T-cell (primary cell): ENCODE measurements at regions not wholly inside any gene's neighbourhood (a gene's known extent, or its start where the extent isn't known, plus 50 kb on each side); places are given as distances from the start of the nearest gene placed in this dataset.

ENCODE experiments used
- ATAC-seq, 4 experiments: fragments of 200-7000 bp in 3 of 4; fragments of 150-1000 bp in 1 of 4; cut with Tn5 transposase; replicated peaks in 1 of 4; 1 replicate in 3 of 4; 2 replicates in 1 of 4; pipeline ENCODE4 v1.10.0; 2021; ENCODE audit warnings: moderate library complexity in 3 of 4, mild to moderate bottlenecking in 2 of 4, moderate number of reproducible peaks in 1 of 4
- CTCF ChIA-PET, 2 donors: fragments of 300-600 bp; sonication (Branson Sonifier 250); formaldehyde crosslinking; loops; one replicate each; lab custom pipeline; 2022; ENCODE audit warnings: antibody characterized with exemption in 2 of 2; lab: Charles Lee
- POLR2A ChIA-PET, 2 donors: fragments of 300-600 bp; sonication (Branson Sonifier 250); formaldehyde crosslinking; loops; one replicate each; lab custom pipeline; 2022; ENCODE audit warnings: antibody characterized with exemption in 2 of 2; lab: Charles Lee
- DNase-seq, 35 experiments: peaks; one replicate each; pipeline versions ENCODE4 v3.0.0 to v3.0.0-alpha.2; 2013 to 2023
- H3K27ac ChIP-seq: one replicate; pipeline ENCODE4 v1.5.1; 2013; ENCODE audit warnings: low read length
- H3K27me3 ChIP-seq, 2 experiments: replicated peaks in 1 of 2; 1 replicate in 1 of 2; 2 replicates in 1 of 2; pipeline versions ENCODE4 v1.6.1 to v1.7.0; 2013; ENCODE audit warnings: low read length in 1 of 2, mixed read lengths in 1 of 2; ENCODE audit not compliant: control insufficient read depth in 2 of 2, insufficient read depth in 2 of 2; ENCODE audit errors: extremely low read depth in 1 of 2
- H3K36me3 ChIP-seq, 2 donors: 1 replicate in 1 of 2; 2 replicates in 1 of 2; pipeline versions ENCODE4 v1.6.1 to v1.7.0; 2013; ENCODE audit warnings: low read length in 1 of 2; ENCODE audit not compliant: control insufficient read depth in 2 of 2, insufficient read depth in 1 of 2; ENCODE audit errors: extremely low read depth in 1 of 2
- H3K4me1 ChIP-seq, 2 experiments: 1 replicate in 1 of 2; 2 replicates in 1 of 2; pipeline versions ENCODE4 v1.6.1 to v1.7.0; 2013; ENCODE audit warnings: low read length in 2 of 2, mixed read lengths in 1 of 2; ENCODE audit not compliant: insufficient read depth in 2 of 2, control insufficient read depth in 1 of 2; ENCODE audit errors: extremely low read depth in 1 of 2
- H3K4me3 ChIP-seq, 2 donors: 1 replicate in 1 of 2; 2 replicates in 1 of 2; pipeline versions ENCODE4 v1.5.1 to v1.7.0; 2013; ENCODE audit warnings: mild to moderate bottlenecking in 2 of 2, low read length in 1 of 2, moderate library complexity in 1 of 2; ENCODE audit not compliant: control insufficient read depth in 1 of 2; ENCODE audit errors: extremely low read depth in 1 of 2
- H3K9me3 ChIP-seq: 2 replicates; pipeline ENCODE4 v1.7.0; 2013
- H3K27ac Mint-ChIP-seq, 2 donors: one replicate each; pipeline ENCODE4 v1.8.0; 2020 to 2021; ENCODE audit warnings: mild to moderate bottlenecking in 2 of 2, mixed read lengths in 2 of 2
- H3K27me3 Mint-ChIP-seq, 2 donors: one replicate each; pipeline ENCODE4 v1.8.0; 2021 to 2022; ENCODE audit warnings: mixed read lengths in 2 of 2
- H3K36me3 Mint-ChIP-seq: one replicate; pipeline ENCODE4 v1.8.0; 2021; ENCODE audit warnings: mixed read lengths
- H3K4me1 Mint-ChIP-seq, 3 donors: one replicate each; pipeline ENCODE4 v1.8.0; 2020 to 2022; ENCODE audit warnings: mixed read lengths in 3 of 3, mild to moderate bottlenecking in 1 of 3
- H3K4me3 Mint-ChIP-seq, 3 donors: one replicate each; pipeline ENCODE4 v1.8.0; 2020 to 2022; ENCODE audit warnings: mild to moderate bottlenecking in 3 of 3, mixed read lengths in 3 of 3, moderate library complexity in 3 of 3
- H3K9me3 Mint-ChIP-seq, 3 donors: one replicate each; pipeline ENCODE4 v1.8.0; 2020 to 2022; ENCODE audit warnings: mixed read lengths in 3 of 3
- WGBS: methylation state at CpG from one replicate; pipeline ENCODE4 v1.1.5; 2013; ENCODE audit warnings: missing lambda C conversion rate; ENCODE audit not compliant: insufficient coverage; 5-methylcytosine and 5-hydroxymethylcytosine counted together

DNA sequence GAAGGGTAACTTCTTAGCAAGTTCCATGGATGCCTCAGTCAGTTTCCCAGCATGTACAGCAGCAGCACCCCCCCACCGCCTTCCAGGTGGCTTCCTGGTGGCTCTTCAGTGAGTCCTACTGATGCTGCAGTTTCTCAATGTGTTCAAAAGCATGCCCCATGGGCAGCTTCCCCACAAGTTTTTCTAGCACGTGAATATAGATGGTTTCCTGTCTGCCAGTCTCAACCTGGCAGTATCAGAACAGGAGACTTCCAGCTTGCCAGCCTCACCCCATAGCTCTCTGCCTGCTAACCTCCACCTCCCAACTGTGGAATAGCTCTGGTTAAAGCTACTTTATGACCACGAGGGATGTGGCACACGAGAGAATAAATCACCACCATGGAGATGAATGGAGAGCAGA is 188.3 kb upstream of the SLCO3A1 start:
- Histone ChIP-seq H3K4me1 (peaks cover 0 to 2% of the 10 kb centered on the region in 2 experiments), H3K4me3 (no peak overlapping the region), H3K27me3 (peaks cover 0 to 13% of the 10 kb centered on the region in 2 experiments), H3K27ac (no peak overlapping the region), H3K36me3 (no peaks in the 10 kb centered on the region), H3K9me3 (no peaks in the 10 kb centered on the region)
- Mint-ChIP-seq H3K27me3 (peaks cover 6 to 8% of the 10 kb centered on the region in 2 donors), H3K4me1 (peaks cover 4 to 9% (median 7%) of the 10 kb centered on the region in 3 donors), H3K36me3 (no peaks in the 10 kb centered on the region), H3K4me3 (no peak overlapping the region), H3K27ac (no peak overlapping the region), H3K9me3 (no peaks in the 10 kb centered on the region)
- DNase-seq, result no peak
- CTCF ChIA-PET, result no interaction called here
- 56% methylated on average over 1 of the region's 4 CpGs for WGBS
- peak in 1 of 4 experiments; percentile 45 for ATAC-seq
- POLR2A ChIA-PET, result interaction anchor here in 1 of 2 donors (0.5 kb wide), 1 partner anchor 241 kb away, joined by 4 read pairs; no protein-coding TSS in a partner anchor

DNA sequence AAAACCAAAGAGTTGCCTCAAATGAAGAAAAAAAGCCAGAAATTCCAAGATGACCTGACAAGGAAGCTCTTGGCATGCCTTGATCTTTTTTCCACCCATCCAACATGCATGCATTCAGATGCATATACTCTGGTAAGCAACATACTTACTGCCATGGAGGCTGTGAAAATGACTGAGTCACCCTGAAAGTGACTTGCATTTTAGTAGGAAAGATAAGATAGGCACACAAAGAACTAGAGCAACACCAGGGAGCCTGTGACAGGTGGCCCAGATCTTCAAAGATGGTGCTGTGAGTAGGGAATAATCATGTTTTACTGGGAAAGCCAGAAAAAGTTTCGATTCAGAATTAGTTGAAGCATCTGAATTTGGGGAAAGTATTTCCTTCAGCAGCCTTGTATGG is 185.1 kb upstream of the SLCO3A1 start:
- H3K4me1 Mint-ChIP-seq, result no peaks in the 10 kb centered on the region
- ChIA-PET CTCF (no interaction called here), POLR2A (no interaction called here)

DNA sequence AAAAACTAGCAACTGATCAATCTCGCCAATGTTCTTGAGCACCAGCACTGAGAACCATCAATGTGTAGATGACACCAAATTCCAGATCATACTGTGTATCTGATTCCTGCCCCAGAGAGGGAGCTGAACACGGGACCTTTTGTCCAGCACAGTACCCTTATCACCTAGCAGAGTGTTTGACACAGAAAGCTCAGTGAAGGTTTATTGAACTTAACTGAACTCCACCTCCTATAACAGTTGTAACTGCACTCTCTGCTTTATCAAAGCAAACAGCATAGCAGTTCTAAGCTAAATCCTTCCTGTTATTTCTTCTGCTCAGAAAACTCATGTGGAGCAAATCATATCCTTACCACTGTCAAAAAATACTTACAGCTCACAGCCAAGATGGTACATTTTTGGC is 183.4 kb upstream of the SLCO3A1 start:
- H3K4me3 Mint-ChIP-seq, result no peak overlapping the region
- Histone ChIP-seq H3K4me1 (no peaks in the 10 kb centered on the region), H3K27ac (no peak overlapping the region), H3K4me3 (no peak overlapping the region), H3K9me3 (no peaks in the 10 kb centered on the region), H3K36me3 (no peaks in the 10 kb centered on the region), H3K27me3 (peaks cover 0 to 10% of the 10 kb centered on the region in 2 experiments)
- no peak for DNase-seq
- 69% methylated on average over 2 of the region's 2 CpGs for WGBS
- peaks cover 7 to 15% (median 13%) of the 10 kb centered on the region in 3 donors for H3K9me3 Mint-ChIP-seq
- peaks cover 6% of the 10 kb centered on the region for H3K36me3 Mint-ChIP-seq
- no peaks in the 10 kb centered on the region for H3K4me1 Mint-ChIP-seq
- POLR2A ChIA-PET, result interaction anchor here in 1 of 2 donors (0.6 kb wide), 1 partner anchor 22 kb away, joined by 8 read pairs; no protein-coding TSS in a partner anchor
- no peak overlapping the region for H3K27ac Mint-ChIP-seq
- CTCF ChIA-PET, result interaction anchor here in 1 of 2 donors (0.9 kb wide), 1 partner anchor 36 kb away, joined by 3 read pairs; no protein-coding TSS in a partner anchor
- peaks cover 13% of the 10 kb centered on the region in 2 donors for H3K27me3 Mint-ChIP-seq
- ATAC-seq, result no peak

More for the DNA sequence above, 185.1 kb upstream of the SLCO3A1 start:
- Mint-ChIP-seq H3K36me3 (no peaks in the 10 kb centered on the region), H3K27ac (no peak overlapping the region), H3K9me3 (no peaks in the 10 kb centered on the region), H3K27me3 (peaks cover 9 to 10% of the 10 kb centered on the region in 2 donors), H3K4me3 (no peak overlapping the region)
- Histone ChIP-seq H3K4me1 (no peaks in the 10 kb centered on the region), H3K27me3 (peaks cover 0 to 11% of the 10 kb centered on the region in 2 experiments), H3K9me3 (no peaks in the 10 kb centered on the region), H3K36me3 (no peaks in the 10 kb centered on the region), H3K4me3 (no peak overlapping the region), H3K27ac (no peak overlapping the region)
- WGBS, result no CpG with 5 or more reads among the region's 1 CpG
- ATAC-seq (no peak), DNase-seq (no peak)

GRCh38 chr15:91678003-91678402 is 175.5 kb upstream of the SLCO3A1 start:
- ChIA-PET POLR2A (no interaction called here), CTCF (interaction anchor here (0.6 to 0.9 kb wide), 2 partner anchors 16 to 28 kb away, joined by 3 to 5 read pairs; no protein-coding TSS in a partner anchor)
- no peaks in the 10 kb centered on the region for H3K9me3 ChIP-seq
- no peaks in the 10 kb centered on the region for H3K4me1 ChIP-seq
- Mint-ChIP-seq H3K9me3 (peaks cover 7 to 15% (median 13%) of the 10 kb centered on the region in 3 donors), H3K4me3 (no peak overlapping the region), H3K27ac (no peak overlapping the region), H3K36me3 (peaks cover 6% of the 10 kb centered on the region), H3K27me3 (peaks cover 20 to 24% of the 10 kb centered on the region in 2 donors), H3K4me1 (no peaks in the 10 kb centered on the region)
- WGBS, result 33% methylated on average over 1 of the region's 2 CpGs
- no peak overlapping the region for H3K4me3 ChIP-seq
- no peaks in the 10 kb centered on the region for H3K36me3 ChIP-seq
- H3K27ac ChIP-seq, result no peak overlapping the region
- H3K27me3 ChIP-seq, result peaks cover 0 to 3% of the 10 kb centered on the region in 2 experiments
- DNase-seq (no peak), ATAC-seq (no peak)

DNA sequence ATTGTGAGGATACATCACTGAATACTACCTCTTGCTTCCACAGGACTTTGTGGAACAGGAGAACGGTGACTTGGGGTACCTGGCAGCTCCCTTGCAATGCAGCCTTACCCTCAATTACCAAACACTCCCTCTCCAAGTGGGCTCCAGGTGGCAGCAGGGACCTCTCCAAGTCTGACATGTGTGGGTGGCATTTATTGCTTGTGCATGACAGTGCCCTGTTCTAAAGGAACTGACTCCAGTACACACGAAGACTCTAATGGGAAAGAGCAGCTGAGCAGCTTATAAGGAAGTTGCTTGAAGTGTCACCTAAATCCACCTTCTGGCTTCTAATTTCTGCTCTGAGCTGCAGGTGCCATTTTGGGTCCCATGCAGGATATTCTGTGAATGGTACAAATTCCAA is 174.1 kb upstream of the SLCO3A1 start:
- Mint-ChIP-seq H3K27me3 (peaks cover 29% of the 10 kb centered on the region in 2 donors), H3K4me3 (no peak overlapping the region), H3K27ac (no peak overlapping the region), H3K4me1 (no peaks in the 10 kb centered on the region), H3K36me3 (peaks cover 5% of the 10 kb centered on the region), H3K9me3 (peaks cover 6 to 7% (median 6%) of the 10 kb centered on the region in 3 donors)
- Histone ChIP-seq H3K4me1 (no peaks in the 10 kb centered on the region), H3K36me3 (no peaks in the 10 kb centered on the region), H3K27me3 (peaks cover 0 to 3% of the 10 kb centered on the region in 2 experiments), H3K9me3 (no peaks in the 10 kb centered on the region), H3K4me3 (no peak overlapping the region), H3K27ac (no peak overlapping the region)
- WGBS, result 0% methylated on average over 1 of the region's 2 CpGs
- DNase-seq, result no peak
- ChIA-PET POLR2A (no interaction called here), CTCF (no interaction called here)
- no peak for ATAC-seq

- no peaks in the 10 kb centered on the region for H3K36me3 Mint-ChIP-seq
Observed at GRCh38 chr15:91685436-91685835, 168.1 kb upstream of the SLCO3A1 start.

More at GRCh38 chr15:91685436-91685835, 168.1 kb upstream of the SLCO3A1 start:
- no CpG with 5 or more reads among the region's 1 CpG for WGBS
- H3K27ac ChIP-seq, result no peak overlapping the region
- ChIA-PET POLR2A (no interaction called here), CTCF (no interaction called here)
- H3K4me1 ChIP-seq, result no peaks in the 10 kb centered on the region
- Mint-ChIP-seq H3K4me1 (no peaks in the 10 kb centered on the region), H3K27me3 (peaks cover 25 to 33% of the 10 kb centered on the region in 2 donors), H3K4me3 (no peak overlapping the region), H3K27ac (no peak overlapping the region), H3K9me3 (peaks cover 0 to 5% (median 0%) of the 10 kb centered on the region in 3 donors)
- H3K36me3 ChIP-seq, result no peaks in the 10 kb centered on the region
- no peak overlapping the region for H3K4me3 ChIP-seq
- DNase-seq (no peak), ATAC-seq (no peak)
- H3K27me3 ChIP-seq, result no peaks in the 10 kb centered on the region
- no peaks in the 10 kb centered on the region for H3K9me3 ChIP-seq
